Fibroblast of mammary gland (primary cell): ENCODE measurements at regions not wholly inside any gene's neighbourhood (a gene's known extent, or its start where the extent isn't known, plus 50 kb on each side); places are given as distances from the start of the nearest gene placed in this dataset.
"Not testable (repeated sequence)": the region's sequence is repeated elsewhere in the genome, so short reads cannot be mapped to it uniquely, and the experiment has no call there.

ENCODE experiments used
- DNase-seq: peaks from one replicate; pipeline ENCODE4 v3.0.0-alpha.2; 2010; ENCODE audit warnings: low read depth
- H3K4me3 ChIP-seq: 2 replicates; pipeline ENCODE4 v1.5.1; 2011; ENCODE audit warnings: low read depth, mild to moderate bottlenecking, low read length, moderate library complexity; ENCODE audit not compliant: control insufficient read depth
- TF ChIP-seq, protein P1 (sequence below): conservative IDR thresholded peaks from 2 replicates; pipeline ENCODE4 v1.5.1; 2011; ENCODE audit warnings: low read depth, low read length, inconsistent platforms; ENCODE audit not compliant: control insufficient read depth, insufficient read depth

DNA sequence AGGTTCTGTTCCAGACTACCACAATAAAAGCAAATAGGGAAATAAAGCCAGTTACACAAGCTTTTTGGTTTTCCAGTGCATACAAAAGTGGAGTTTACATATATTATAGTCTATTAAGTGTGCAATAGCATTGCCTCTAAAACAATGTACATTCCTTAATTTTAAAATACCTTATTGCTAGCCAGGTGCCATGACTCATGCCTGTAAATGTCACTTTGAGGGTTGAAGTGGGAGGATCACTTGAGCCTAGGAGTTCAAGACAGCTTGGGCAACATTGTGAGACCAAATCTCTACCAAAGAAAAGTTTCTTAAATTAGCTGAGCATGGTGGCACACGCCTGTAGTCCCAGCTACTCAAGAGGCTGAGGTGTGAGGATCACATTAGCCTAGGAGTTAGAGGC, 52.9 kb upstream of the IMP4 start:
- DNase-seq, result no peak
- H3K4me3 ChIP-seq, result no peak overlapping the region
- TF ChIP-seq, protein P1, sequence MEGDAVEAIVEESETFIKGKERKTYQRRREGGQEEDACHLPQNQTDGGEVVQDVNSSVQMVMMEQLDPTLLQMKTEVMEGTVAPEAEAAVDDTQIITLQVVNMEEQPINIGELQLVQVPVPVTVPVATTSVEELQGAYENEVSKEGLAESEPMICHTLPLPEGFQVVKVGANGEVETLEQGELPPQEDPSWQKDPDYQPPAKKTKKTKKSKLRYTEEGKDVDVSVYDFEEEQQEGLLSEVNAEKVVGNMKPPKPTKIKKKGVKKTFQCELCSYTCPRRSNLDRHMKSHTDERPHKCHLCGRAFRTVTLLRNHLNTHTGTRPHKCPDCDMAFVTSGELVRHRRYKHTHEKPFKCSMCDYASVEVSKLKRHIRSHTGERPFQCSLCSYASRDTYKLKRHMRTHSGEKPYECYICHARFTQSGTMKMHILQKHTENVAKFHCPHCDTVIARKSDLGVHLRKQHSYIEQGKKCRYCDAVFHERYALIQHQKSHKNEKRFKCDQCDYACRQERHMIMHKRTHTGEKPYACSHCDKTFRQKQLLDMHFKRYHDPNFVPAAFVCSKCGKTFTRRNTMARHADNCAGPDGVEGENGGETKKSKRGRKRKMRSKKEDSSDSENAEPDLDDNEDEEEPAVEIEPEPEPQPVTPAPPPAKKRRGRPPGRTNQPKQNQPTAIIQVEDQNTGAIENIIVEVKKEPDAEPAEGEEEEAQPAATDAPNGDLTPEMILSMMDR, result no peak

DNA sequence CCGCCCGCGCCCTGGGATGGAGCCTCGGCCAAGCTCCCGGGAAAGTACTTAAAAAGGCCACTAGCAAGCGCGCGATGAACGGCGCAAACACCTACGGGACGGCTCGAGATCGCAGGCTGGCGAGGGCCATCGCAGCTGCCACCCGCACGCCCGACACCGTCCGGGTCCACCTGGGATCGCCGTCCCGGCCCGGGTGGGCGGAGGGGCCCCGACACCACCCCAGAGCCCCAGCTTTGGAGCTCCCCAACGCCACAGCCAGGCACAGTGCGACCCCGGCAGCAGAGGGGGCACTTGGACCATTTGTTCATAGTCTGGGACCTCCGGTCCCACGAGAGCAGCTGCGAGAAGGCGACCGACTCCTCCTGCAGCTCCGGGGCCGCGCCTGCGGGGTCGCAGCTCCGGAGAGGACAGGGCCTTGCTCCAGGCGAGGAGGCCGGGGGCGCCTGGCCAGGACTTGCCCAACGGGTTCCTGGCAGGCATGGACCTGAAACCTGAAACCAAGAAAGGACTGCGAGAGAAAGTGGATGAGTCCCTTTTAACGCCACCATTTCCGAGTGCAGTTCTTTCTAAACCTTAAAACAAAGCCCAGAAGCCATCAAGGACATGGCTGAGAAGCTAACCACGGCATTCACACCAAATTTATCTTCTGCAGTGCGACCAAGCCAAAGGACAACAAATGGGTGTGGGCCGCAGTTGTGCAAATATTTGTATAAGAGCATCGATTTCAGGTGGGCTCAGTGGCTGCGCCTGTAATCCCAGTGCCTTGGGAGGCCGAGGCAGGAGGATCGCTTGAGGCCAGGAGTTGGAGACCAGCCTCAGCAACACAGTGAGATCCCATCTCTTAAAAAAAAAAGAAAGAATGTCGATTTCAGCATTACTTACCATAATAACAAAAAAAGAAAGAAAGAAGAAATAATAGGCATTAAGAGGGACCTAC, 54.0 kb upstream of the IMP4 start:
- no peak for DNase-seq
- TF ChIP-seq, protein P1, result no peak
- H3K4me3 ChIP-seq, result no peak overlapping the region

DNA sequence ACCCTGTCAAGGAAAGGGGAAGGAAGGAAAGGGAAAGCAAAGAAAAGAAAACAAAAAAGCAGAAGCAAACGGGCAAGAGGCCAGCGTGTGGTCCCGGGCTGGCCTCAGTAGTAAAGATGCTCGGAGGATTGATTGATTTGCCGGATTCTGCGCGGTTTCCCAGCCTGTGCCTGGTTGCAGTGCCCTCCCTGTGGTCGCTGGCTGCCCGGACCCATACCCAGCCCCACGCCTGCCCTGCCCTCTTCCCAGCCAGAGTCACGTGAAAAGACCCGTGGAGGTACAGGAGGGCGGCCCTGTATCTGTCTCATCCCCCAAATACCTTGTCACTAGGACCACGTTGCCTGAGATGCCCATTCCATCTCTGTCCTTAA, 55.1 kb upstream of the IMP4 start:
- H3K4me3 ChIP-seq, result no peak overlapping the region
- TF ChIP-seq, protein P1, result no peak

DNA sequence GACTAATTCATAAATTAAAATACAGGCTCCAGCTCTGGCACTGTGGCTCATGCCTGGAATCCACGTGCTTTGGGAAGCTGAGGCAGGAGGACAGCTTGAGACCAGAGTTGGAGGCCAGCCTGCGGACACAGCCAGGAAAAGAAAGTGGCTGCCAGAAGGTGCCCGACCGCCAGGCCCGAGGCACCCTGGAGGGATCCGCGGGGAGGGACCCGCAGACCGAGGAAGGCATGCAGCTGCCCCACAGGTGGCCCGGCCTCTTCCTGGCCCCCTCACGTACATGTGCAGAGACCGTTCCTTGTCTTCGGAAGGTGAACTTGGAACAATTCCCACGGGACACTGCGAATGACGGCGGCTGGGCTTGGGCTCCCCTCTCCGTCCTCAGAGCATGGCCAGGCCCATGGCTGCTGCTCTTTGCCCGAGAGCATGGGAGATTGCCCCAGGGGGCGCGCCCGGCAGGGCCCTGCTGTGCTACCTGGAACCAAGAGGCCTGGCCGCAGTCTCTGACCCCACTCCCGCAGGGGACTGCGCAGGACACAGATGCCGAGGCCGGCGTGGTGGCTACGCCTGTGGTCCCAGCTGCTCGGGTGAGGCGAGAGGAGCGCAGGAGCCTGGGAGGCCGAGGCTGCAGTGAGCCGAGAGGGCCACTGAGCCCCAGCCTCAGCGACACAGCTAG, 55.6 kb upstream of the IMP4 start:
- DNase-seq, result no peak
- TF ChIP-seq, protein P1, result no peak
- H3K4me3 ChIP-seq, result no peak overlapping the region

More for the DNA sequence above, 55.1 kb upstream of the IMP4 start:
- DNase-seq, result no peak

DNA sequence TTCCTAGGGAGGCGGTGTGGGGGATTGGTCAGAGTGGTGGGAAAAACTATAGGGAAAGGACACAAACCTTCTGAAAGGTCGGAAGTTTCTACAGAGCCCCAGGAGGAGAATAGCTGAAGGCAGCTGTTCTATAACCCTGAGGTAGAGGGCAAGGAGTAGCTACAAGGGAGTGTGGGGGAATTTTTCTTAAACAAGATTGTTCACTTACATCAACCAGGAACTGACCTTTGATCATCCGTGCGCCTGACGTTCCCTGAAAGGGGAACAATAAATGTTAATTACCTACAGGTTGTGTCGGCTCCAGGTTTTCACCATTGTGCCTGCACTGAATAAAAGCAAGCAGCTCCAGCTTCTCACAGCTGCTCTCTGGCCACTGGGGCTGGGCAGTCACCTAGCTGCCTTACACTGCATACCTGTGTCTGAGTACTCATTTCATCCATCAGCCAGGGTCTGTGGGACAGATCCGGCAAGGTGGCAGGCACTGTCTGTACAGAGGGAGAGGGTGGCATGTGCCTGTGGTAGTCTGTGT, 59.3 kb upstream of the IMP4 start:
- not testable (repeated sequence) for DNase-seq, H3K4me3 ChIP-seq

DNA sequence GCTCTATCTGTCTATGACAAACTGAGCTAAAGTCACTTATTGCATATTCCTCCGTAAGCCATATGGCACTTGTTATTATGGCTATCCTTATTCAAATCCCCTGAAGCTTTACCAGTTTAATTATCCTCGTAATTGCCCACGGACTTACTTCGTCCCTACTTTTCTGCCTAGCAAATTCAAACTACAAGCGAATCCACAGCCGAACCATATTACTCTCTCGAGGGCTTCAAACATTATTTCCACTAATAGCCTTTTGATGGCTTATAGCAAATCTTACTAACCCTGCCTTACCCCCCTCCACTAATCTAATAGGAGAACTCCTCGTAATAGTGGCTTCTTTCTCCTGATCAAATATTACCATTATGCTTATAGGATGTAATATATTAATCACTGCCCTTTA, 63.1 kb upstream of the IMP4 start:
- DNase-seq, H3K4me3 ChIP-seq: not testable (repeated sequence)

DNA sequence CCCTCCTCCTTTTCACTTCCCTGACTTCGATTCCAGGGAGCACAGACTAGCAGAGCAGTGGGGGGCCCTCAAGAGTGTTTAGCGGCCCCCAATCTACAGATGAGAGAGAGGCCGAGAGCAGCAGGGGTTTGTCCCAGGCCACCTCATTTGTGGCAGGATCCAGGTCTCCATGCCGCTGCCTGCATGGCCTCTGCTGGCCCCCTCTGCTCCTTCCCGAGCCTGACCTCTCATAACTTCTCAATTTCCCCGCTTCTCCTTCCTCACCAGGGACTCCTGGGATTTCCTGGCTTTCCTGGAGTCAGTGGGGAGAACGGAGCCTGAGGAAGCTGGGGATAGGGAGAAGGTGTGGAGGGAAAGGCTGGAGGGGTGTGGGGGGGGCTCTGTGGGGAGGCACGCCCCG, 70.1 kb upstream of the TUBA3E start:
- not testable (repeated sequence) for H3K4me3 ChIP-seq, DNase-seq

DNA sequence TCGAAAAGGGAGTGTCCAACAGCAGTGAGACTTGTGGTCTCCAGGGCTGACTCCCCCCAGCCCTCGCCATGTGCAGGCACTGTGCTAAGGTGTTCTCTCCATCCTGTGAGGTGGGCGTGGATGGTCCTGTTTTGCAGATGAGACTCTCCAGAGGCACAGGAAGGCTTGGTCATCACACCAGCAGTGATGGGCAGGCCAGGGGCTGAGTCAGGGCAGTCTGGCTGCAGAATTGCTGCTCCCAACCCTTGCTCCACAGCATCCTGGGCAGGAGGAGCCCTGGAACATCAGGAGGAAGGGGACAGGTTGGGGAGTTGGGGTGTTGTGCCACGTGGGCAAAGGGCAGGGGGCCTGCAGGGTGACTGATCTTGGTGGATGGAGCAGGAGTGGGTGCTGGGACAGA, 69.3 kb upstream of the TUBA3E start:
- not testable (repeated sequence) for H3K4me3 ChIP-seq, DNase-seq

DNA sequence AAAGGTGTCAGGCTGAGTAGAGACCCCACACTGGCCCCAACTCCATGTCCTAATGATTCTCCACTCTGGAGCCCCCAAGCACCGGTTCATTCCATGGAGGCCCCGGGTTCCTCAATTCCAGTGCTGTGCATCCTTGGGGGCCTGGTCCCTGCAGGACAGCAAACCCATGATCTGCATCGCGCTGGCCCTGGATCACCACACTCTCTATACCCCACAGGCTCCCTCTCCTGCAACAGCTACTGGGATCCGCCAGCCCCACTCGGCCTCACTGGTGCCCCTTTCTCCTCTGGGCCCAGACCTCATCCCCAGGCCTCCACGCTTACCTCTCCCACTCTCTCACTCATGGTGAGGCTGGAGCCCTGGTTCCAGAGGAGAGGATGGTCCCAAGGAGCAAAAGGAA, 68.6 kb upstream of the TUBA3E start:
- H3K4me3 ChIP-seq, DNase-seq: not testable (repeated sequence)

DNA sequence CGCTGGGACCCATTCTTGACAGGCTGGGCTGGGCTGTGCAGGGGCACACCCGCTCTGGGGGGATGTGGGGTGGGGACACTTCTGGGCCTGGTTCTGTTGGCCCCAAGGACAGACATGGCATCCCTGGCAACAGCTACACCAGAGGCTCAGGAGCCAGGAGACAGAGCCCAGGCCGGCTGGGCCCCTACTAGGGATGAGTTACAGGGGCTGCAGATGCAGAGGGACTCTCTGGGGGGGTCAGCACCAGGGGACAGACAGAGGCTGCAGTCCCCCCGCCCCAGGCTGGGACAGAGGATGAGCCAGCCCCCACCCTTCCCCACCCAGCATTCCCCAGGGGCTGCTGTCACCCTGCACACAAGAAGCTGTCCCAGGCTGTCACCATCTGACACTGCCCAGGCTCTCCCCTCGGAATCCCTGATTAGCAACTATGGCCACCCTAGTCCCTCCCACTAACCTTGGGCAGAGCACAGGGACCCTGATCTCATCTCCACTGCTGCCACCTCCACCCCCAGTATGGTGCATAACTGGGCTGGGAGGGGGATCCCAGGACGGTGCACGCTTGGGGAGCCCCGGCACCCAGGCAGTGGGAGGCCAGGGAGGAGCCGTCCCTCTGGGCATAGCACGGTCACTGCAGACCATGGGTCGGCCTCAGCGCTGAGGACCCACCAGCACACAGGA, 67.5 kb upstream of the TUBA3E start:
- not testable (repeated sequence) for DNase-seq, H3K4me3 ChIP-seq

DNA sequence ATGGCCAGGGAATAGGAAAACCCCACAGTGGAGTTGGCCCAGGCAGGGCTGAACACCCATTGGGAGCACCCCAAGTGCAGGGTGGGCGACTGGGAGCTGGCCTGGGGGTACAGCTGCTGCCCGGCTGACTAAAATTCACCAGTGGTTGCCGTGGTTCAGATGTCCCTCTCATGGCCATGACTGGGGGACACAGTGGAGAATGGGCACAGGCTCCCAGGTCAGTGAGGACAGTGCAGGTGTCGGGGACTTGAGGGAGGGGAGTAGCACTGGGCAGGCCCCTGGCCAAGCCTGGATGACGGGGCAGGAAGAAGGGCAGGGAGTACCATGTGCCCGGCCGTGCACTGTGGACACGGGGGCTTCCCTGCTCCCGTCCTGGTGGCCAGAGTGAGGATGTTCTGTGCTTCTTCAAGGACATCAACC, 66.7 kb upstream of the TUBA3E start:
- H3K4me3 ChIP-seq, DNase-seq: not testable (repeated sequence)
